ENCODE measurements at regions not wholly inside any gene's neighbourhood (a gene's known extent, or its start where the extent isn't known, plus 50 kb on each side); places are given as distances from the start of the nearest gene placed in this dataset.

- Histone ChIP-seq H3K27me3 (ENCODE audit: insufficient read depth, low read length) (no peaks in the 10 kb centered on the region), H3F3A (ENCODE audit: insufficient read depth, low read length) (no peaks in the 10 kb centered on the region), H2AFZ (ENCODE audit: low read length) (no peak overlapping the region), H3K9me3 (ENCODE audit: low read length) (no peaks in the 10 kb centered on the region), H4K20me1 (ENCODE audit: insufficient read depth, low read length) (no peaks in the 10 kb centered on the region), H3K9ac (ENCODE audit: low read length) (no peak overlapping the region), H3K4me1 (ENCODE audit: insufficient read depth, low read length, severe bottlenecking) (no peaks in the 10 kb centered on the region), H3K36me3 (ENCODE audit: insufficient read depth, low read length) (no peaks in the 10 kb centered on the region), H3K4me2 (ENCODE audit: low read length) (no peak overlapping the region), H3K79me2 (ENCODE audit: insufficient read depth, low read length) (no peaks in the 10 kb centered on the region), H3K4me3 (ENCODE audit: low read depth, low read length, poor library complexity, severe bottlenecking) (no peak overlapping the region), H3K27ac (ENCODE audit: low read depth, low read length, poor library complexity, severe bottlenecking) (no peak overlapping the region), H3K9me2 (ENCODE audit: low read depth, low read length) (no peaks in the 10 kb centered on the region)
- no peak for TF ChIP-seq EZH2 (IDR thresholded peaks at IDR 0.05; ENCODE audit: borderline replicate concordance, low read length)
- no peak for TF ChIP-seq CTCF (IDR thresholded peaks at IDR 0.05; ENCODE audit: low read length)
Measured at GRCh38 chr12:98275131-98275475, 240.3 kb upstream of the TMPO start.

- no peaks in the 10 kb centered on the region for H3K36me3 ChIP-seq (ENCODE audit: insufficient read depth, low read length)
- H3K9me3 ChIP-seq (ENCODE audit: low read length), result no peaks in the 10 kb centered on the region
- no peak overlapping the region for H3K27ac ChIP-seq (ENCODE audit: low read depth, low read length, poor library complexity, severe bottlenecking)
- H3K9ac ChIP-seq (ENCODE audit: low read length), result no peak overlapping the region
- H3F3A ChIP-seq (ENCODE audit: insufficient read depth, low read length), result no peaks in the 10 kb centered on the region
- H3K4me1 ChIP-seq (ENCODE audit: insufficient read depth, low read length, severe bottlenecking), result no peaks in the 10 kb centered on the region
- no peaks in the 10 kb centered on the region for H4K20me1 ChIP-seq (ENCODE audit: insufficient read depth, low read length)
- no peak overlapping the region for H2AFZ ChIP-seq (ENCODE audit: low read length)
- no peaks in the 10 kb centered on the region for H3K9me2 ChIP-seq (ENCODE audit: low read depth, low read length)
- H3K4me2 ChIP-seq (ENCODE audit: low read length), result no peak overlapping the region
- no peak overlapping the region for H3K4me3 ChIP-seq (ENCODE audit: low read depth, low read length, poor library complexity, severe bottlenecking)
- no peaks in the 10 kb centered on the region for H3K27me3 ChIP-seq (ENCODE audit: insufficient read depth, low read length)
- no peak for TF ChIP-seq CTCF (IDR thresholded peaks at IDR 0.05; ENCODE audit: low read length)
- TF ChIP-seq EZH2 (IDR thresholded peaks at IDR 0.05; ENCODE audit: borderline replicate concordance, low read length), result no peak
- H3K79me2 ChIP-seq (ENCODE audit: insufficient read depth, low read length), result no peaks in the 10 kb centered on the region
Measured at GRCh38 chr12:98280152-98280551, 235.2 kb upstream of the TMPO start.

GRCh38 chr12:98280621-98281020 lies 234.8 kb upstream of the TMPO start:
- no peak overlapping the region for H3K27ac ChIP-seq (ENCODE audit: low read depth, low read length, poor library complexity, severe bottlenecking)
- no peaks in the 10 kb centered on the region for H3K9me3 ChIP-seq (ENCODE audit: low read length)
- H3K4me3 ChIP-seq (ENCODE audit: low read depth, low read length, poor library complexity, severe bottlenecking), result no peak overlapping the region
- H3F3A ChIP-seq (ENCODE audit: insufficient read depth, low read length), result no peaks in the 10 kb centered on the region
- H2AFZ ChIP-seq (ENCODE audit: low read length), result no peak overlapping the region
- no peak overlapping the region for H3K9ac ChIP-seq (ENCODE audit: low read length)
- H3K36me3 ChIP-seq (ENCODE audit: insufficient read depth, low read length), result no peaks in the 10 kb centered on the region
- H3K4me2 ChIP-seq (ENCODE audit: low read length), result no peak overlapping the region
- H3K4me1 ChIP-seq (ENCODE audit: insufficient read depth, low read length, severe bottlenecking), result no peaks in the 10 kb centered on the region
- no peaks in the 10 kb centered on the region for H3K9me2 ChIP-seq (ENCODE audit: low read depth, low read length)
- no peaks in the 10 kb centered on the region for H3K27me3 ChIP-seq (ENCODE audit: insufficient read depth, low read length)
- TF ChIP-seq CTCF (IDR thresholded peaks at IDR 0.05; ENCODE audit: low read length) (no peak), EZH2 (IDR thresholded peaks at IDR 0.05; ENCODE audit: borderline replicate concordance, low read length) (no peak)
- H3K79me2 ChIP-seq (ENCODE audit: insufficient read depth, low read length), result no peaks in the 10 kb centered on the region
- H4K20me1 ChIP-seq (ENCODE audit: insufficient read depth, low read length), result no peaks in the 10 kb centered on the region
